ENCODE measurements at regions not wholly inside any gene's neighbourhood (a gene's known extent, or its start where the extent isn't known, plus 50 kb on each side); places are given as distances from the start of the nearest gene placed in this dataset.

- no peaks in the 10 kb centered on the region for H3K36me3 ChIP-seq (ENCODE audit: control insufficient read depth in 2 of 4, insufficient read depth in 4 of 4, low read length in 3 of 4)
- no peak overlapping the region for H2AFZ ChIP-seq (ENCODE audit: low read length)
- H3K4me3 ChIP-seq (ENCODE audit: extremely low read depth in 1 of 4, insufficient read depth in 2 of 4, low read depth in 3 of 4, low read length in 4 of 4): no peak overlapping the region
- no peak overlapping the region for H3K4ac ChIP-seq (replicated peaks; ENCODE audit: insufficient read length, low read depth, low read length)
- H4K91ac ChIP-seq (replicated peaks; ENCODE audit: insufficient read length, low read length): no peak overlapping the region
- H3K4me1 ChIP-seq (replicated peaks in 1 of 4; ENCODE audit: control insufficient read depth in 3 of 4, insufficient read depth in 4 of 4, low read length in 3 of 4): no peaks in the 10 kb centered on the region; a peak in 1 of 7 replicates
- no peaks in the 10 kb centered on the region for H3K79me1 ChIP-seq (ENCODE audit: low read depth, low read length)
- H3K79me2 ChIP-seq (ENCODE audit: control insufficient read depth in 1 of 2, insufficient read depth in 2 of 2, low read length in 2 of 2): no peaks in the 10 kb centered on the region
- H3K4me2 ChIP-seq (ENCODE audit: insufficient read depth in 1 of 2, low read depth in 2 of 2, low read length in 2 of 2): peak overlapping the region in 1 of 2 experiments; percentile 32; a peak in 1 of 4 replicates
- WGBS, 2 experiments (ENCODE audit: extremely low coverage in 1 of 2, insufficient coverage in 1 of 2, insufficient read length in 1 of 2, insufficient replicate concordance in 2 of 2, low coverage in 1 of 2, low lambda C conversion rate in 2 of 2, missing lambda C conversion rate in 1 of 2): 68% methylated on average over 3 of the region's 4 CpGs; no CpG with 5 or more reads in 1 of the 2 experiments
- no peak overlapping the region for H3K9ac ChIP-seq (replicated peaks in 1 of 4; ENCODE audit: extremely low read depth in 1 of 4, low read depth in 3 of 4, low read length in 3 of 4)
- CTCF ChIA-PET (ENCODE audit: partially characterized antibody): interaction anchor here (1.1 kb wide), 1 partner anchor 65 kb away, joined by 4 read pairs; no protein-coding TSS in a partner anchor
- POLR2A ChIA-PET (ENCODE audit: partially characterized antibody): no interaction called here
- H3K27me3 ChIP-seq (replicated peaks in 1 of 4; ENCODE audit: control insufficient read depth in 3 of 4, extremely low read depth in 1 of 4, insufficient read depth in 3 of 4, low read length in 3 of 4): no peaks in the 10 kb centered on the region
- H3K23ac ChIP-seq (ENCODE audit: insufficient read length): no peak overlapping the region
- H2BK120ac ChIP-seq (replicated peaks; ENCODE audit: low read depth, low read length): no peak overlapping the region
- no peak overlapping the region for H3K14ac ChIP-seq (ENCODE audit: insufficient read length)
- H4K5ac ChIP-seq (ENCODE audit: insufficient read length, low read depth, low read length): no peak overlapping the region
- H3K56ac ChIP-seq (replicated peaks; ENCODE audit: insufficient read length, low read depth, low read length): no peak overlapping the region
- no peak overlapping the region for H2BK12ac ChIP-seq (ENCODE audit: low read depth, low read length)
- H2BK5ac ChIP-seq (ENCODE audit: low read depth, low read length): no peak overlapping the region
- H3K9me3 ChIP-seq (ENCODE audit: insufficient read depth in 2 of 2, low read depth in 1 of 2, low read length in 1 of 2): no peaks in the 10 kb centered on the region
- DNase-seq (ENCODE audit: low read depth in 1 of 2, low spot score in 2 of 2) (no peak), FAIRE-seq (no peak)
- H2AK5ac ChIP-seq (ENCODE audit: low read depth, low read length): no peak overlapping the region
- H3K27ac ChIP-seq (ENCODE audit: low read depth, low read length): no peak overlapping the region
- H2BK15ac ChIP-seq (ENCODE audit: low read length): no peak overlapping the region
- no peaks in the 10 kb centered on the region for H3K23me2 ChIP-seq (ENCODE audit: low read depth, low read length)
- no peak overlapping the region for H4K8ac ChIP-seq (ENCODE audit: extremely low read depth, insufficient read depth, low read length)
- no peaks in the 10 kb centered on the region for H4K20me1 ChIP-seq (replicated peaks in 1 of 2; ENCODE audit: control insufficient read depth in 1 of 2, insufficient read depth in 2 of 2, low read length in 2 of 2)
- H2BK20ac ChIP-seq (ENCODE audit: low read length): no peak overlapping the region
- no peak overlapping the region for H3K18ac ChIP-seq (ENCODE audit: extremely low read depth, low read length)
- TF ChIP-seq EGR1 (IDR thresholded peaks at IDR 0.05; ENCODE audit: borderline replicate concordance, low read depth, low read length) (no peak), PHF8 (conservative IDR thresholded peaks at IDR 0.05; ENCODE audit: low read depth, low read length) (no peak), SP2 (IDR thresholded peaks at IDR 0.05; ENCODE audit: low read length) (no peak), POLR2A (IDR thresholded peaks at IDR 0.05; ENCODE audit: control extremely low read depth in 1 of 2, low read depth in 2 of 2, low read length in 2 of 2) (no peak), CEBPB (IDR thresholded peaks at IDR 0.05; ENCODE audit: low read depth, low read length) (no peak), RFX5 (IDR thresholded peaks at IDR 0.05; ENCODE audit: borderline replicate concordance, low read depth, low read length) (no peak), SRF (IDR thresholded peaks at IDR 0.05; ENCODE audit: low read depth, low read length) (no peak), BACH1 (IDR thresholded peaks at IDR 0.05; ENCODE audit: low read length) (no peak), KDM1A (IDR thresholded peaks at IDR 0.05; ENCODE audit: borderline replicate concordance, low read length) (no peak), SP1 (IDR thresholded peaks at IDR 0.05; ENCODE audit: low read depth, low read length) (no peak), RXRA (IDR thresholded peaks at IDR 0.05; ENCODE audit: insufficient read depth, low read depth, low read length) (no peak)
Observed at GRCh38 chrX:80512924-80513323, 92.7 kb downstream of the TENT5D start.

Measured in H1 (cell line).